Astrocyte (in vitro differentiated cells and primary cell): ENCODE measurements at regions not wholly inside any gene's neighbourhood (a gene's known extent, or its start where the extent isn't known, plus 50 kb on each side); places are given as distances from the start of the nearest gene placed in this dataset.

Source experiments
- DNase-seq: peaks from one replicate; pipeline ENCODE4 v3.0.0-alpha.2; 2010; ENCODE audit warnings: low read depth
- FAIRE-seq: peaks from 2 replicates; lab custom pipeline; 2011; peaks lifted over from hg19 to GRCh38; lab: Jason Lieb, UNC
- H2AFZ ChIP-seq: 2 replicates; pipeline ENCODE4 v1.6.0; 2012; ENCODE audit warnings: low read depth, low read length, inconsistent platforms
- H3K27ac ChIP-seq: 2 replicates; pipeline ENCODE4 v1.5.1; 2011; ENCODE audit warnings: low read depth, low read length, inconsistent platforms
- H3K27me3 ChIP-seq: 2 replicates; pipeline ENCODE4 v1.6.0; 2011; ENCODE audit warnings: low read length, inconsistent platforms; ENCODE audit not compliant: insufficient read depth
- H3K36me3 ChIP-seq: 2 replicates; pipeline ENCODE4 v1.5.1; 2011; ENCODE audit warnings: low read length, inconsistent platforms; ENCODE audit not compliant: insufficient read depth
- H3K4me1 ChIP-seq: 2 replicates; pipeline ENCODE4 v1.5.1; 2011; ENCODE audit warnings: low read length, inconsistent platforms; ENCODE audit not compliant: insufficient read depth
- H3K4me2 ChIP-seq: 2 replicates; pipeline ENCODE4 v1.6.0; 2012; ENCODE audit warnings: low read length, inconsistent platforms
- H3K4me3 ChIP-seq: 2 replicates; pipeline ENCODE4 v1.5.1; 2011; ENCODE audit warnings: low read depth, mild to moderate bottlenecking, low read length, inconsistent platforms; ENCODE audit not compliant: insufficient read depth
- H3K79me2 ChIP-seq: 2 replicates; pipeline ENCODE4 v1.6.0; 2012; ENCODE audit warnings: mild to moderate bottlenecking, low read length, inconsistent platforms; ENCODE audit not compliant: insufficient read depth
- H3K9ac ChIP-seq: 2 replicates; pipeline ENCODE4 v1.6.0; 2012; ENCODE audit warnings: mild to moderate bottlenecking, low read length, inconsistent platforms
- H3K9me3 ChIP-seq: 2 replicates; pipeline ENCODE4 v1.5.1; 2012; ENCODE audit warnings: low read depth, mild to moderate bottlenecking, low read length, inconsistent platforms; ENCODE audit not compliant: insufficient read depth
- H4K20me1 ChIP-seq: 2 replicates; pipeline ENCODE4 v1.6.0; 2012; ENCODE audit warnings: low read length, inconsistent platforms; ENCODE audit not compliant: insufficient read depth
- H3K27ac Mint-ChIP-seq: one replicate; pipeline ENCODE4 v1.8.0; 2021; ENCODE audit warnings: mild to moderate bottlenecking, mixed read lengths; ENCODE audit not compliant: unreplicated experiment
- H3K27me3 Mint-ChIP-seq: one replicate; pipeline ENCODE4 v1.8.0; 2021; ENCODE audit warnings: low read depth, mixed read lengths; ENCODE audit not compliant: unreplicated experiment
- H3K36me3 Mint-ChIP-seq: one replicate; pipeline ENCODE4 v1.8.0; 2021; ENCODE audit warnings: low read depth, mixed read lengths; ENCODE audit not compliant: unreplicated experiment
- H3K4me1 Mint-ChIP-seq: one replicate; pipeline ENCODE4 v1.8.0; 2021; ENCODE audit warnings: low read depth, mixed read lengths; ENCODE audit not compliant: unreplicated experiment
- H3K4me3 Mint-ChIP-seq: one replicate; pipeline ENCODE4 v1.8.0; 2021; ENCODE audit warnings: mild to moderate bottlenecking, moderate library complexity, mixed read lengths; ENCODE audit not compliant: unreplicated experiment
- H3K9me3 Mint-ChIP-seq: one replicate; pipeline ENCODE4 v1.8.0; 2021; ENCODE audit warnings: mild to moderate bottlenecking, mixed read lengths; ENCODE audit not compliant: unreplicated experiment
- EZH2 ChIP-seq: IDR thresholded peaks from 2 replicates; pipeline ENCODE4 v1.6.1; 2012; ENCODE audit warnings: mild to moderate bottlenecking, low read length, inconsistent platforms; ENCODE audit not compliant: insufficient read depth
- TF ChIP-seq, protein P1 (sequence below): IDR thresholded peaks from 2 replicates; pipeline ENCODE4 v1.5.1; 2011; ENCODE audit warnings: low read depth, mild to moderate bottlenecking, inconsistent platforms, low read length, moderate library complexity; ENCODE audit not compliant: insufficient read depth

DNA sequence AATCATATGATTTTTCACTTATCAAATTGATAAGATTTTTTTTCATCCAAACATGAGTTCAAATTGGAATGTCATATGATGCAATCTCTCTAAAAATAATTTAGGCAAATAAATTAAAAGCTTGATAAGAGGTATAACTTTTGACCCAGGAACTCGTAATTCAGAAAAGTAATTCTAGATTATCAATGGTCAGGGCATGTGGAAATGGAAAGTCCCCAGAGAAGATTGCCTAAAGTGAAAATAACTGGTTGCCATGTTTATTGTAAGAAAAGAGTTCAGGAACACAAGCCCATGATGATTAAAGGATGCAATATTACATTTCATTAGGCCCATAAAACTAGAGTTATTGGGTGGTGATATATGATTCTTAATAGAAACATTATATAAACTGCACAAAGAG is 1514.8 kb downstream of the SI start:
- DNase-seq (no peak), FAIRE-seq (no peak)
- no peak for TF ChIP-seq EZH2
- TF ChIP-seq, protein P1, sequence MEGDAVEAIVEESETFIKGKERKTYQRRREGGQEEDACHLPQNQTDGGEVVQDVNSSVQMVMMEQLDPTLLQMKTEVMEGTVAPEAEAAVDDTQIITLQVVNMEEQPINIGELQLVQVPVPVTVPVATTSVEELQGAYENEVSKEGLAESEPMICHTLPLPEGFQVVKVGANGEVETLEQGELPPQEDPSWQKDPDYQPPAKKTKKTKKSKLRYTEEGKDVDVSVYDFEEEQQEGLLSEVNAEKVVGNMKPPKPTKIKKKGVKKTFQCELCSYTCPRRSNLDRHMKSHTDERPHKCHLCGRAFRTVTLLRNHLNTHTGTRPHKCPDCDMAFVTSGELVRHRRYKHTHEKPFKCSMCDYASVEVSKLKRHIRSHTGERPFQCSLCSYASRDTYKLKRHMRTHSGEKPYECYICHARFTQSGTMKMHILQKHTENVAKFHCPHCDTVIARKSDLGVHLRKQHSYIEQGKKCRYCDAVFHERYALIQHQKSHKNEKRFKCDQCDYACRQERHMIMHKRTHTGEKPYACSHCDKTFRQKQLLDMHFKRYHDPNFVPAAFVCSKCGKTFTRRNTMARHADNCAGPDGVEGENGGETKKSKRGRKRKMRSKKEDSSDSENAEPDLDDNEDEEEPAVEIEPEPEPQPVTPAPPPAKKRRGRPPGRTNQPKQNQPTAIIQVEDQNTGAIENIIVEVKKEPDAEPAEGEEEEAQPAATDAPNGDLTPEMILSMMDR: no peak
- Mint-ChIP-seq H3K4me1 (no peaks in the 10 kb centered on the region), H3K27me3 (no peaks in the 10 kb centered on the region), H3K9me3 (no peaks in the 10 kb centered on the region), H3K27ac (no peak overlapping the region), H3K36me3 (no peaks in the 10 kb centered on the region), H3K4me3 (no peak overlapping the region)
- H3K9ac ChIP-seq: no peak overlapping the region
- H3K9me3 ChIP-seq: no peaks in the 10 kb centered on the region
- H3K4me2 ChIP-seq: no peak overlapping the region
- no peak overlapping the region for H3K4me3 ChIP-seq
- H3K27me3 ChIP-seq: no peaks in the 10 kb centered on the region
- no peaks in the 10 kb centered on the region for H4K20me1 ChIP-seq
- H3K36me3 ChIP-seq: no peaks in the 10 kb centered on the region
- H3K79me2 ChIP-seq: no peaks in the 10 kb centered on the region
- no peaks in the 10 kb centered on the region for H3K4me1 ChIP-seq
- H3K27ac ChIP-seq: no peak overlapping the region
- H2AFZ ChIP-seq: no peak overlapping the region

DNA sequence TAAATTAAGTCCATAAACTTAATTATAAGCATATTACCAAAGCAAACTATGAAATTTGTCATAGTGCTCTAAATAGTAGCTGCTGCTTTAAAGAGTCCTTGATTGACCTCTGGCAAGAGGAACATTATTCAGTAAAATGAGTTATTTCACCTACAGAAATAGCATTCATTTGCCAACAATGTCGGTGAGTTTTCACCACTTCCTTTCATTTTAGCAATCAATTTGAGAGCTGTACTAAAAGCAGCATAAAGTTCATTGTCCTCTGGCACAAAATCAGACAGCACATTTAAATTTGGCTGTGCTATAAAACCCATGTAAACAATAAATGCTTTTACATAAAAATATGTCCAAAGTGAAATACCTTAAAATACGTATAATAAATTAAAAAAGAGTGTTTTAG is 1515.7 kb downstream of the SI start:
- no peak overlapping the region for H3K4me3 Mint-ChIP-seq
- FAIRE-seq: no peak
- no peak overlapping the region for H3K27ac ChIP-seq

DNA sequence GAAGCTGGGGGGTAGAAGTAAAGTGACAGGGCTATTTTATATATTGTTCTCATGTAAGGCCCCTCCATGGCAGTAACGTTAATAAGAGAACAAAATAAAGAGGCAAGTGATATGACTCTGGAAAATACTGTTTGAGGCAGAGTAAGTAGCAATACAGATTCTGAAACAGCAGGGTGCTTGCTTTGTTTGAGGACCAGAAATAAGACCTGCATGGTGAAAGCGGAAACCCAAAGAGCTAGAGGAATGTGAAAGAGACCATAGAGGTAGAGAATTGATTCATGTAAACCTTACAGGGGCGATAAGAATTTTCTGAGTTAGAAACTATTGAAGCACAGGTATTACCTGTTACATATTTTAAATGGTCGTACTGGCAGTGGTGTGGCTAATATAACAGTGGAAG is 1517.1 kb downstream of the SI start:
- Histone ChIP-seq H3K4me2 (no peak overlapping the region), H3K9ac (no peak overlapping the region), H3K4me3 (no peak overlapping the region), H3K79me2 (no peaks in the 10 kb centered on the region), H2AFZ (no peak overlapping the region), H4K20me1 (no peaks in the 10 kb centered on the region), H3K27me3 (no peaks in the 10 kb centered on the region), H3K27ac (no peak overlapping the region), H3K9me3 (no peaks in the 10 kb centered on the region), H3K4me1 (no peaks in the 10 kb centered on the region), H3K36me3 (no peaks in the 10 kb centered on the region)
- no peak for TF ChIP-seq EZH2
- TF ChIP-seq, protein P1: no peak
- H3K27me3 Mint-ChIP-seq: no peaks in the 10 kb centered on the region
- no peaks in the 10 kb centered on the region for H3K4me1 Mint-ChIP-seq
- H3K27ac Mint-ChIP-seq: no peak overlapping the region
- no peaks in the 10 kb centered on the region for H3K9me3 Mint-ChIP-seq
- DNase-seq (no peak), FAIRE-seq (no peak)
- no peak overlapping the region for H3K4me3 Mint-ChIP-seq
- no peaks in the 10 kb centered on the region for H3K36me3 Mint-ChIP-seq

More for the DNA sequence above, 1515.7 kb downstream of the SI start:
- Histone ChIP-seq H3K79me2 (no peaks in the 10 kb centered on the region), H3K9me3 (no peaks in the 10 kb centered on the region), H3K36me3 (no peaks in the 10 kb centered on the region), H3K4me2 (no peak overlapping the region), H2AFZ (no peak overlapping the region), H3K4me1 (no peaks in the 10 kb centered on the region), H3K9ac (no peak overlapping the region), H3K27me3 (no peaks in the 10 kb centered on the region), H3K4me3 (no peak overlapping the region), H4K20me1 (no peaks in the 10 kb centered on the region)
- Mint-ChIP-seq H3K4me1 (no peaks in the 10 kb centered on the region), H3K36me3 (no peaks in the 10 kb centered on the region), H3K27me3 (no peaks in the 10 kb centered on the region), H3K27ac (no peak overlapping the region), H3K9me3 (no peaks in the 10 kb centered on the region)
- TF ChIP-seq, protein P1: no peak
- TF ChIP-seq EZH2: no peak
- no peak for DNase-seq
